GM12874 (cell line): ENCODE measurements at regions not wholly inside any gene's neighbourhood (a gene's known extent, or its start where the extent isn't known, plus 50 kb on each side); places are given as distances from the start of the nearest gene placed in this dataset.

ENCODE experiments used
- TF ChIP-seq, protein P1 (sequence below): IDR thresholded peaks from 2 replicates; pipeline ENCODE4 v1.5.1; 2011; ENCODE audit warnings: low read depth, mild to moderate bottlenecking, control low read depth, low read length, moderate library complexity; ENCODE audit not compliant: insufficient read depth

DNA sequence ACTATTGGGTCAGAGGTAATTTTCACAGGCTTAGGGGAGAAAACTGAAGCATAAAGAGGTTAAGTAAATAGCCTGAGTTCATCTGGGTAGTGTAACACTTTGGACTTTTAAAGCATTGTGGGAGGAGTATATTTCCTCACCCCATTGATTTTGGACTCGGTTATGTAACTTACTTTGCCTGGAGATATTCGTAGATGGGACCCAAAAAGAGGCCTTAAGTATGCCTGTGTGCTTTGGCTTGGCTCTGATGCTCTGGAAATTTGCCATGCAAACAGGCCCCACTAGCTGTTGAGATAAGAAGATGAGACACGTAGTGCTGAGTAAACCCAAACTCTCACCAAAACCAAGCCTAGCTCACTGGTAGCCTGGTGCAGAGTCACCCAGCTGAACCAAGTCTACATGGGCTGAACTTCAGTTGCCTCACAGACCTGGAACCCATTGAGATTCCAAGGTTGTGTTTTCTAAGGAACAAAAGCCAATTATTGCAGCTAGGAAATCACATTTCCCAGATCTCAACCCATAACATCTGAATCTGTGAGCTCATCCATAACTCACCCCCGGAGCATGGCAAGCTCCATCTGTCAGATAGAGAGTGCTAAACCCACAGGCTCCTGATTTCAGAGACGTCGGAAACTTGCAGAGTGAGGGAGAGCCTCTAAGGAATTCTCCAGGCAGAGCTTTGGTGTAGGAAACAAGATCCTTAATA lies 536.0 kb upstream of the C16orf82 start:
- TF ChIP-seq, protein P1, sequence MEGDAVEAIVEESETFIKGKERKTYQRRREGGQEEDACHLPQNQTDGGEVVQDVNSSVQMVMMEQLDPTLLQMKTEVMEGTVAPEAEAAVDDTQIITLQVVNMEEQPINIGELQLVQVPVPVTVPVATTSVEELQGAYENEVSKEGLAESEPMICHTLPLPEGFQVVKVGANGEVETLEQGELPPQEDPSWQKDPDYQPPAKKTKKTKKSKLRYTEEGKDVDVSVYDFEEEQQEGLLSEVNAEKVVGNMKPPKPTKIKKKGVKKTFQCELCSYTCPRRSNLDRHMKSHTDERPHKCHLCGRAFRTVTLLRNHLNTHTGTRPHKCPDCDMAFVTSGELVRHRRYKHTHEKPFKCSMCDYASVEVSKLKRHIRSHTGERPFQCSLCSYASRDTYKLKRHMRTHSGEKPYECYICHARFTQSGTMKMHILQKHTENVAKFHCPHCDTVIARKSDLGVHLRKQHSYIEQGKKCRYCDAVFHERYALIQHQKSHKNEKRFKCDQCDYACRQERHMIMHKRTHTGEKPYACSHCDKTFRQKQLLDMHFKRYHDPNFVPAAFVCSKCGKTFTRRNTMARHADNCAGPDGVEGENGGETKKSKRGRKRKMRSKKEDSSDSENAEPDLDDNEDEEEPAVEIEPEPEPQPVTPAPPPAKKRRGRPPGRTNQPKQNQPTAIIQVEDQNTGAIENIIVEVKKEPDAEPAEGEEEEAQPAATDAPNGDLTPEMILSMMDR = no peak

DNA sequence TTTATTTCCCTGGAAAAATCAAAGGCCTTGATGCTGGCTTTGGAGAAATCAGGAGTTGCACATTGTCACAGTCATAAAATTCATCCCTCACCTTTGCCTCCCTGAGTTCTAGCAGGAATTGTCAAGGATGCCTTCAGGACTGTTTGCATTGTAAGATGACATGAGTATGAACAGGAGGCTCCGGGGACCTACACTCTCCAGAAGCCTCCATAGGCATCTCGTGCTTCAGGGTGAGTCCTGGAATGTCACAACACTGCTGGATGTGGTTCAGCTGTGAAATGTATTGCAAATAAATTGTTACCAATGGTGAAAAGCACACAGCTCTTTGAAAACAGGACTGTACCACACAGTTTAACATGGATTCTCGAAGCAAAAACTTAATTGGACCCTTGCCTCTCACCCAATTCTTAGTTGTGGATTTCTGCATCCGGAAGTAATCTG lies 535.4 kb upstream of the C16orf82 start:
- TF ChIP-seq, protein P1 = no peak

DNA sequence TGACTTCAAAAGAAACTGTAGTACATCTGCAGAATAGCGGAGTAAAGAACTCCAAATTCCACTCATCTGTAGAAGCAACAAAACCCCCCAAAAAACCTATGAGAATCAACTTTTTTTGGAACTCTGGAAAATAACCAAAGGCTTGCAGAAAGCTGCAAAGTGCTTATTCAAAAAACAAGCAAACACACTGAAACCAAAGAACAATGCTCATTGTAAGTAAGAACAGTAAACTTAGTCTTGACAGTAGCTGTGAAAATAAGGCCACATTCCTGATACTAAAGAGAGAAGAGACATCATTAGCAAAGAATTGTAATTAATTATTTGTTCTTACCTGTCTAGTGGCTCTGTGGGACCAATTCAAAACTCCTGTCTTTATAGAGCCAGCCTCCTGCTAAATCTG lies 534.3 kb upstream of the C16orf82 start:
- TF ChIP-seq, protein P1 = no peak

DNA sequence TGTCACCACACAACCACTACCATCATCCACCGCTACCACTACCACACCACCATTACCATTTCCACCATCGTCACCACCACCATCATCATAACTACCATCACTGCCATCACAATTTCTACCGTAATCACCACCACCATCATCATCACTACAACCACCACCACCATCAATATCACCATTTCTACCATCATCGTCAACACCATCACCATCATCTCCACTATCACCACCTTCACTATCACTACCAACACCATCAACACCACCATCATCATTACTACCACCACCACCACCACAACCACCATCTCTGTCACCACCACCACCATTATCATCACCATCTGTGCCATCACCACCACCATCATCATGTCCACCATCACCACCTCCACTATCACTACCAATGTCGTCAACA lies 524.5 kb upstream of the C16orf82 start:
- TF ChIP-seq, protein P1 = no peak

DNA sequence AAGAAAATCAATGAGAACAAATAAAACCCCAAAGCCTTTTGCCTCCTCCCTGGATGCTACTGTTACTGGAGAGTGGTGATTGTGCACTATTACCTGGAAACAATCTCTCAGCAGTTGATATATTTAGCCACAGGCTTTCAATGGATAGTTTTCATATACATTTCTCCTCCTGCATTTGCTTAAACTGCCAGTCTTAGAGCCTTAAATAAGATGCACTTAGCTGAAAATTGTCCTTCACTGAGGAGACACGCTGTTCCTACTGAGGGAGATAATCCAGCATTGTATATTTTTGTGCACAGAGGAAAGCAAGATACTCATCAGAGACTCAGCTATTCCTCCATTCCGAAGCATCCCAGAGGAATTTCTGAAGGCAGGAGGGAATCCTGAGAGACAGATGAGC lies 520.2 kb upstream of the C16orf82 start:
- TF ChIP-seq, protein P1 = no peak

DNA sequence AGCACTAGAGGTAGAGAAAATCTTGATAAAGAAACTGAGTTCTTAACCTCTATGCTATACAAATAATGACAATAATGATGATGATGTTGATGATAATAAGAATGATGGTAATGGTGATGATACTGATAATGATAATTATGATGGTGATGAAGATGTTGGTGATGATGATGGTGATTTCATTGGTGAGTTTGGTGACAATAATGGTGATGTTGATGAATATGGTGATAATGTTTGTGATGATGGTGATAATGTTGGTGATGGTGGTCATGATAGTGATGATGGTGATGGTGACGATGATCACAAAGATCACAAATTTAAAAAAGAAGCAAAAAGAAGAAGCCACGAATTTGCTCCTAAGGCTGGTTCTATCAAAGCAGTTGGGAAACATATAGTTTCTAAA lies 519.0 kb upstream of the C16orf82 start:
- TF ChIP-seq, protein P1 = no peak

DNA sequence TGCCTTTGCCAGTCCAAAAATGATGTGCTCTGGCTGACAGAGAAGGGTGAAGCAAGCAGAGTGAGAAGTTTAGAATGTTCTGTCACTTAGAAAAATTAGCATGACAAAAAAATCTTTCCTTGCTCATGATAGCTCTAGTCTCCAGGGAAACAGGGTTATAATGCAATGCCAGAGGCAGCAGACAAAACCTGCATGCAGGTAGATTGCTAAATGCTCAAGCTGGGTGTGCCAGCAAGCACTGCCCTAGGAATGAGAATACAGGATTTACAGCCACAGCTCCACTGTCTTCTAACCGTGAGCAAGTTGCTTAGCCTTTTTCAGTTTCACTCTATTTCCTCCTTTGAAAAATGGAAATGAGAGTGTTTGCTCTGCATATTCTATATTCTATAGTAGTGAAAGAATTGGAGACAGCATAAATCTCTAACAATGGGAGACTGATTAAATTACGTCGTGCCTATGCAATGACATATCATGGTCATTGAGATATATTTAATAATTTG lies 516.6 kb upstream of the C16orf82 start:
- TF ChIP-seq, protein P1 = no peak

DNA sequence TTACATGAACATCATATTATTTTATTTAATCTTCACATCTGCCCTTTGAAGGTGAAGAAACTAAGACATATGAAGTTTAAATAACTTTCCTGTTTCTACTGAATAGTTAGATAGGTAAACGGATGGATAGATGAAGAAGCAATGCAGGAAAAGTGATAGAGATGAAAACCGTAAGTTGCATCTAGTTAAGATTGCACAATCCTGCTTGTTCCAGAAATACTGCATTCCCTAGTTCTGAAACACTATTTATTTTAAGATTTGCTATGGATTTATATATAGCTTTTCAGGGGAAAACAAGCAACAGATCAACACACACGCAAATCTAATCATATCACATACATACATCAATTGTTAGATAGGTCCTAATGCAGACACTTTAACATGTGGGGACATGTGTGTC lies 512.7 kb upstream of the C16orf82 start:
- TF ChIP-seq, protein P1 = no peak
